GM19035 (cell line): ENCODE measurements at regions not wholly inside any gene's neighbourhood (a gene's known extent, or its start where the extent isn't known, plus 50 kb on each side); places are given as distances from the start of the nearest gene placed in this dataset.

Experiments used
- ATAC-seq: cut with Tn5 transposase; IDR thresholded peaks from one replicate; pipeline ENCODE4 v1.9.1; 2021; ENCODE audit not compliant: unreplicated experiment

DNA sequence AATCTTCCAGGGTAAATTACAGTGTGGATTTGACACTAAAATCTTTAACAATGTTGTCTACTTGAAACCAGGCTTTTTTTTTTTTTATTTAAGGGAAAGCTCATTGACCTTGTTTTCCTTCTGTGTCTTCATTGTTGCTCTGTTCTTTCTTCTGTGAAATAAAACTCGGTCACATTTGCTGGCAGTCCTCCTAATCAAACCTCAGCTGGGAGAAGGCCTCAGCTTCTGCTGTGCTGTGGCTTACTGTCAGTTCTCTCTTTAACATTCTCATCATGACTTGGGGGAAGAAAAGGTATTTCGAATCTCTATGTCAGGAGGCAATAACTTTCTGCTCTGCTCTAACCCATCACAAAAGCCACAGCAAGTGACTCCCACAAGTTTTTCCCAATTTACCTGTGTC, 268.9 kb downstream of the ZNF608 start:
- no peak for ATAC-seq

DNA sequence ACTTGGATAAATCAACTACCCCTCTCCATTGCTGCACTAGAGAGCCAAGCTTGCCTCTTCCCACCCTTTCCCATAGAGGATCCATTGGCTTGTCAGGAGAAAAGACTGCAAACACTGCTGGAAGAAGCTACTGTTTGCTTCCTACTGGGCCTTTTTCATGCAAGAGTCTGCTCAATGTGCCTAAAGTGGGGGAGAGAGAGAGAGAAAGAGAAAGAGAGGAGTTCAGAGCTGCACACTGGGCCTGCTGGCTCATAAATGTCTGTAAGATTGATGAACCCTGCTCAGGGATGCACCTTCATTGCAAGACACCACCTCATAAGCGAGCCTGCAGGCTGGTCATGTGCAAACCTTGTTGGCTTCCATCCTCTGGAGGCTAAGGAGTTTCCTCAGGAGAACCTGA, 269.4 kb downstream of the ZNF608 start:
- no peak for ATAC-seq

DNA sequence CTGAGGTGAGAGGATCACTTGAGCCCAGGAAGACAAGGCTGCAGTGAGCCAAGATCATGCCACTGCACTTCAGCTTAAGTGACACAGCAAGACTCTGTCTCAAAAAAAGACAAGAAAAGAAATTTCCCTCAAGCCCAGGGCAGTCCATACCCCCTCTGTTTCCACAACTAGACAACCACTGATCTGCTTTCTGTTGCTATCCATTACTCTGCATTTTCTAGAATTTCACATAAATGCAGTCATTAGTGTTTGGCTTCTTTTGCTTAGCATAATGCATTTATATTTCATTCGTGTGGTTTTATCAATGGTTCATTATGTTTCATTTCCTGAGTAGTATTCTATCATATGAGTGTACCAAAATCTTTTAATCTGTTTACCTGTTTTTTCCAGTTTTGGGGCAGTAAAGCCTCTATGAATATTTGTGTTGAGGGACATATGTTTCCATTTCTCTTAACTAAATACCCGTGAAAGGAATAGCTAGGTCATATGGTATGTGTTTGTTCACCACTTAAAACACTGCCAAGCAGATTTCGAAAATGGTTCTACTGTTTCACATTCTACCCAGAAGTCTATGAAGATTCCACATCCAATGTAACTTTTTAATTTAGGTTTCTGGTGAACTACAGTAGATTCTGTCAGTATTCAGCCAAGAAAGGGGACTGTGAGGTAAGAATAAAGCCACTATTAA, 271.8 kb downstream of the ZNF608 start:
- ATAC-seq, result no peak

GRCh38 chr5:124468671-124469411, 277.6 kb downstream of the ZNF608 start:
- no peak for ATAC-seq

GRCh38 chr5:124467745-124468144, 278.7 kb downstream of the ZNF608 start:
- ATAC-seq, result no peak

- ATAC-seq, result no peak
Observed at GRCh38 chr5:124466011-124466410, 280.4 kb downstream of the ZNF608 start.

DNA sequence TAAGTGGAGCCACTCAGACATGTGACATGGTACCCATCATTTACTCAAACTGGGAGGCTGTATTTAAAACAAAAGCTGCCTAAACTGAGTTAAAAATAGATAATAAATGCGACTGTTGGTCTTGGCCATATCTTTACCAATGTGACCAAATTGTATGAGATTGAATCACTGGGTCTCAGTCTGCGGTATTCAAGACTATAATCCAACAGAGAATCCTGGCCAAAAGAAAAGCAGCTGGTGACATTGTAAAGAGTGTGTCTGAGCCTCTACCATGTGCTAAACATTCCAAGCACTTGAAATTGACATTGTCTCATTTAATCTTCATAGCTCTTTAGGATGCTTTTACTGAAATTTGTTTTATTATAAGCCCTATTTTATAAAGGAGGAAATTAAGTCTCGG, 282.6 kb downstream of the ZNF608 start:
- ATAC-seq, result no peak

- no peak for ATAC-seq
Observed at GRCh38 chr5:124462751-124463150, 283.7 kb downstream of the ZNF608 start.

- no peak for ATAC-seq
Observed at GRCh38 chr5:124461941-124462340, 284.5 kb downstream of the ZNF608 start.

DNA sequence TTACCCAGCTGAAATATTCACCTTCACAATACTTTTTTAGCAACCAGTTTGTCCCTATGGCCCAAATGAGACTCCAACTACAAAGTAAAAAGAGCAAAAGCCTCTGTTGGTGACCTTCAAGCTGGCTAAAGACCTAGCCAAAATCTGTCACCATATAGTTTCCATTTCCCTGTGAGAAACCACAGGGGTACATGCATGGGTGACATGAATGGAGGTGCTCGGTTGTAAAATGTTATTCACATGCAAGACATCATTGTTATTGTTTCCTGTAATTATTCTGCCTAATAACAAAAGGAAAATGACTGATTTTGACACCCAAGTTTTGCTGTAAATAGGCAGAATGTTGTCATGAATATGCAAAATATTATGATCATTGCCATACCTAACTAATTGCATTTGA, 285.3 kb downstream of the ZNF608 start:
- no peak for ATAC-seq

GRCh38 chr5:124460642-124461041, 285.8 kb downstream of the ZNF608 start:
- ATAC-seq, result no peak

DNA sequence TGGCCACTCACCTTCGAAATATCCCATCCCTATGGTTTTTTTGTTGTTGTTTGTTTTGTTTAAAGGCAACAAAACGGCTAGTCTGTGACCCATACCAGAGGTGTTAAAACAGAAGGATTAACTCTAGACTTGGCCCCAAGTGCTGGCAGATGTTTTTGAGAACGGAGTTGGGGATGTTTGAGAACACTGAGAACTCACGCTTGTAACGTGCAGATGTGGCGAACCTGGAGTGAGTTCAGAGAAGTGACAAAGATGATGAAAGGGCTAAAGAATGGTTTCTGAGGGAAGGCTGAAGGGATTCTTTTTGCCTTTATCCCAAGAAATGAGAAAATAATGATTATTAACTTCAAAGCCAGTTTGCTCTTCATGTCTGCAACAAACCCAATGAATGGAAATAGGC, 286.5 kb downstream of the ZNF608 start:
- ATAC-seq, result no peak

- no peak for ATAC-seq
Observed at GRCh38 chr5:124457901-124458300, 288.5 kb downstream of the ZNF608 start.

DNA sequence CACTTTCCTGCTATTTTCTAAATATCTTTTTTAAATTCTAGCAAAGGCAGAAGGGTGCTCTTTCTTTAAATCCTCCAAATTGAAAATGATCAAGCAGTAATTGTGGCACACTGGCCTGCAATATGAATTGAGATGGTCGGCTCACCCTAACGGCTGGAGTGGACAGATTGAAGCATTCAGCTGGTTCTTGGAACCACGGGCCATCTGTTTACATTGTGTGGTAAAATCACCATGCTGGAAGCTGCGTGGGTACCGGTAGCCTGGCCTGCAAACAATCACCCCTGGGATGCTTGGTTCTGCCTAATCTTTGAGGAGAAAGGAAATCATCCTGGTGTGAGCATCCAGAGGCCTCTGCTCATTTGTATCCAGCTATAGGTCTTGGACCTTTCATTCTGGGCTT, 289.3 kb downstream of the ZNF608 start:
- no peak for ATAC-seq

- ATAC-seq, result no peak
Observed at GRCh38 chr5:124456249-124456648, 290.2 kb downstream of the ZNF608 start.

- peak; percentile 9 for ATAC-seq
Observed at GRCh38 chr5:124454081-124454480, 292.4 kb downstream of the ZNF608 start.

DNA sequence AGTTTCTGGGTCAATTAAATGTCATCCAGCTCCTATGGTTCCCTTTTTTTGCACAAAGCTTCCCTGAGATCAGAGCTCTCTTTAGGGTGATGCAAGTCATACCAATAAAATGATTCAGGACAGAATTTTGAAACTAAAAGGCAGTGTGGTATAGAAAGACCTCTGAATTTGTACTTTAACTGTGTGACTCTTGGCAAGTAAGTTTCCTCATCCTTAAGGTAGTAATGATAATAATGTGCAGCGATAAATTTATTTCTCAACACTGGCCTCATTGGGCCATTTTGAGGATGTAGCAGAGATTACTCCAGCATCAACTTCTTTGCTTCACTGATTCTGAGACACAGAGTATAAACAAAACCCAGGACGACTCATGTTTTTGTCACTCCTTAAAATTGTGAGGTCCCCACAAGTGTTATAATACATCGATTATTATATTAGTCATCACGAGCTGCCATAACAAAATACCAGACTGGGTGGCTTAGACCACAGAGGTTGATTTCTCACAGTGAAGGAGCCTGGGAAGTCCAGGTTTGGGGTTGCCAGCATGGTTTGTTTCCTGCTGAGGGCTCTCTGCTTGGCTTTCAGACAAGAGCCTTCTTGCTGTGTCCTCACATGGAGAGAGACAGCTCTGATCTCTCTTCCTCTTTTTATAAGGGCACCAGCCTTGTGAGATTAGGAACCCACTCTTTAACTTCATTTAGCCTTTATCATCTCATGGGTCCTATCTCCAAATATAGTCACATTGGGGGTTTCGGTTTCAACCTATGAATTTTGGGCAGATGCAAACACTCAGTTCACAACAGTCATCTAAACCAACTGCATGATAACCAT, 293.0 kb downstream of the ZNF608 start:
- peak; percentile 94 for ATAC-seq

DNA sequence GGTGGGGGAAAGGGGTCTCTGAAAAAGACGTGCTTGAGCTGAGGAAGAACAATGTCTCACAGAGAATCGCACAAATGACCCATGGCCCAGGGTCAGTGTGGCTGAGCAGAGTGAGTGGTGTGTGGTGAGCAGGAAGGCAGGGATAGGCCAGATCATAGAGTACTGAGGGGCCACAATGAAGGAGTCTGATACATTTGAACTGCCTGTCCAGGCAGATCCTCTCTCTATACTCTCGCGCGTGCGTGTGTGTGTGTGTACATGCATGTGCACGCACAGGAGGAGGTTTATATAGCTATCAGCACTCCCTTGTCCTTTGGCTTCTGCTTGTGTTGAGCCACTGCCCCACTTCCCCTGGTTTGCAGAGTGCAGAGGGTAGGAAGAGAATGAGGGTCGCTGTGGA, 294.0 kb downstream of the ZNF608 start:
- ATAC-seq, result no peak

- no peak for ATAC-seq
Observed at GRCh38 chr5:124451721-124452383, 294.6 kb downstream of the ZNF608 start.

DNA sequence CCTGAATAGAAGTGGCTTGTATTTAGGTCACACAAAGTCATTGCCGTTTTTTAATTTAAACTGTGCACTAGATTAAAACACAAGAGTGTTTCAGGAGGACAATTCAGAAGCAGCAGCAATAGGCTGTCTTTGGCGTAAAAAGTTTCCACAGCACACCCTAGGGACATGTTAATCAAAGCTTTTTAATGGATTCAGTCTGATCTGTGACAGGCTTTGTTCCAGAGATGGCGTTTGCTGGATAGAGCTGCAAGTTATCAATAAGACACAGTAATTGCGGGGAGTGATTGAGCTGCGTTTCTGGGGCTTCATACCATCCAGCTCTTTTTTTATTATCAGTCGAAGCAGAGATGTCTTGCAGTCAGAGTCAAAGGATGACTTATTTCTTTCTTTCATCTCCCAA, 300.3 kb downstream of the ZNF608 start:
- ATAC-seq, result no peak

DNA sequence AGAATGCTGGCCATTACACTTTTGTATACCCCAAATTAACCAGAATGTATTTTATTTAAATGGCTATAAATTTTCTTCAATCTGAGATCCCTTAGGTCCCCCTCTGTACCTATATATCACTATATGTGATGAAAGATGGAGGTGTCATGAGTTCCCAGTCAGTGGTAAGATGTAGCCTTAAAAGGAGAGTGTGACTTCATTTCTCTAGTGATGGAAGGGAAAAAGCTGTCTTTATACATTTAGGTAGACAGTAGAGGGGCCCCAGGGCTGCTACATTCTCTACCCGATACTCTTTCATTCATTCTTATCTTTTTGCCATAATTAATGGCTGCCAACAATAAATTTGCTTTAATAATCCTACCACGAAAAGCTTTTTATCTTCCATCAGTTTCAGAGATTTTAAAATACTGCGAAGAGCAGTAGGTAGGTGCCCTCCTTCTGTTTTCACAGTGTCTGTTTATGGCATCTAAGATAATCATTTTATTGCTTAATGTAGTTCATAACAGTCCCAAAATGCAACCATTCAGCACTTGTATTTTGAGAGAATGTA, 301.3 kb downstream of the ZNF608 start:
- ATAC-seq, result no peak
